Trophoblast cell (in vitro differentiated cells and primary cell): ENCODE measurements at regions not wholly inside any gene's neighbourhood (a gene's known extent, or its start where the extent isn't known, plus 50 kb on each side); places are given as distances from the start of the nearest gene placed in this dataset.
A peak's percentile ranks its signal among the peaks of the same experiment; 100 is the strongest.
"Not testable (repeated sequence)": the region's sequence is repeated elsewhere in the genome, so short reads cannot be mapped to it uniquely, and the experiment has no call there.

ENCODE experiments used
- DNase-seq, 2 donors: peaks; one replicate each; pipeline ENCODE4 v3.0.0-alpha.2; 2016
- H2AFZ ChIP-seq: 2 replicates; pipeline ENCODE4 v1.6.1; 2013; ENCODE audit warnings: low read length, moderate library complexity, mild to moderate bottlenecking; ENCODE audit not compliant: insufficient read depth, poor library complexity
- H2AK5ac ChIP-seq: 2 replicates; pipeline ENCODE4 v1.6.1; 2013; ENCODE audit warnings: mild to moderate bottlenecking, low read length
- H2BK120ac ChIP-seq: 2 replicates; pipeline ENCODE4 v1.6.1; 2013; ENCODE audit warnings: low read length, mild to moderate bottlenecking, moderate library complexity; ENCODE audit not compliant: insufficient read depth, poor library complexity
- H2BK12ac ChIP-seq: 2 replicates; pipeline ENCODE4 v1.6.1; 2013; ENCODE audit warnings: mild to moderate bottlenecking, low read length, moderate library complexity
- H2BK5ac ChIP-seq: 2 replicates; pipeline ENCODE4 v1.6.1; 2013; ENCODE audit warnings: low read length, low read depth, moderate library complexity, mild to moderate bottlenecking; ENCODE audit not compliant: poor library complexity
- H3K14ac ChIP-seq: 2 replicates; pipeline ENCODE4 v1.6.1; 2013; ENCODE audit warnings: mild to moderate bottlenecking, low read length
- H3K18ac ChIP-seq: 2 replicates; pipeline ENCODE4 v1.6.1; 2013; ENCODE audit warnings: mild to moderate bottlenecking, low read length
- H3K23ac ChIP-seq: 2 replicates; pipeline ENCODE4 v1.6.1; 2013; ENCODE audit warnings: low read length
- H3K27ac ChIP-seq: 2 replicates; pipeline ENCODE4 v1.5.1; 2013; ENCODE audit warnings: low read depth, mild to moderate bottlenecking, inconsistent platforms, low read length, moderate library complexity
- H3K27me3 ChIP-seq: 2 replicates; pipeline ENCODE4 v1.6.1; 2013; ENCODE audit warnings: inconsistent platforms, mild to moderate bottlenecking, low read length, moderate library complexity; ENCODE audit not compliant: insufficient read depth
- H3K36me3 ChIP-seq, 2 experiments: 1 replicate in 1 of 2; 2 replicates in 1 of 2; pipeline ENCODE4 v1.6.1; 2013; ENCODE audit warnings: low read length in 2 of 2, mild to moderate bottlenecking in 2 of 2, moderate library complexity in 1 of 2; ENCODE audit not compliant: insufficient read depth in 2 of 2, control insufficient read depth in 1 of 2
- H3K4ac ChIP-seq: 2 replicates; pipeline ENCODE4 v1.6.1; 2013; ENCODE audit warnings: low read depth, mild to moderate bottlenecking, low read length, moderate library complexity
- H3K4me1 ChIP-seq, 2 experiments: 1 replicate in 1 of 2; 2 replicates in 1 of 2; pipeline ENCODE4 v1.6.1; 2013; ENCODE audit warnings: low read length in 2 of 2, mild to moderate bottlenecking in 2 of 2, moderate library complexity in 1 of 2; ENCODE audit not compliant: insufficient read depth in 2 of 2, control insufficient read depth in 1 of 2
- H3K4me2 ChIP-seq: 2 replicates; pipeline ENCODE4 v1.6.1; 2013; ENCODE audit warnings: inconsistent platforms, mild to moderate bottlenecking, low read length, moderate library complexity
- H3K4me3 ChIP-seq: 2 replicates; pipeline ENCODE4 v1.5.1; 2013; ENCODE audit warnings: mild to moderate bottlenecking, low read depth, low read length, inconsistent platforms
- H3K79me1 ChIP-seq: one replicate; pipeline ENCODE4 v1.6.1; 2013; ENCODE audit warnings: low read length
- H3K79me2 ChIP-seq: 2 replicates; pipeline ENCODE4 v1.6.1; 2013; ENCODE audit warnings: low read length, mild to moderate bottlenecking; ENCODE audit not compliant: control insufficient read depth, insufficient read depth, poor library complexity
- H3K9ac ChIP-seq: 2 replicates; pipeline ENCODE4 v1.6.1; 2013; ENCODE audit warnings: mild to moderate bottlenecking, low read length
- H3K9me3 ChIP-seq: 2 replicates; pipeline ENCODE4 v1.6.1; 2013; ENCODE audit warnings: low read depth, mild to moderate bottlenecking, control low read depth, inconsistent platforms, low read length; ENCODE audit not compliant: insufficient read depth
- H4K12ac ChIP-seq: 2 replicates; pipeline ENCODE4 v1.6.1; 2013; ENCODE audit warnings: low read depth, mild to moderate bottlenecking, low read length, moderate library complexity
- H4K8ac ChIP-seq: 2 replicates; pipeline ENCODE4 v1.6.1; 2013; ENCODE audit warnings: low read depth, mild to moderate bottlenecking, low read length, moderate library complexity
- H4K91ac ChIP-seq: one replicate; pipeline ENCODE4 v1.6.1; 2013; ENCODE audit warnings: low read depth, mild to moderate bottlenecking, low read length, moderate library complexity
- WGBS: extraction: QIAGEN DNeasy Blood & Tissue Kit; methylation state at CpG from one replicate; pipeline ENCODE4 v1.1.7; 2013; ENCODE audit warnings: missing lambda C conversion rate; ENCODE audit not compliant: insufficient read length, insufficient coverage; ENCODE audit errors: extremely low coverage; 5-methylcytosine and 5-hydroxymethylcytosine counted together

- Histone ChIP-seq H3K27me3 (no peaks in the 10 kb centered on the region), H3K18ac (no peak overlapping the region), H3K36me3 (no peaks in the 10 kb centered on the region), H2AFZ (no peak overlapping the region), H3K79me2 (no peaks in the 10 kb centered on the region), H2AK5ac (peak overlapping the region; percentile 66), H3K79me1 (peaks cover 15% of the 10 kb centered on the region), H2BK5ac (peak overlapping the region; percentile 17), H4K91ac (peak overlapping the region; percentile 71), H3K4me2 (no peak overlapping the region), H4K8ac (no peak overlapping the region), H3K4me1 (peaks cover 12 to 18% of the 10 kb centered on the region in 2 experiments), H3K27ac (no peak overlapping the region), H4K12ac (no peak overlapping the region), H3K23ac (no peak overlapping the region), H2BK12ac (peak overlapping the region; percentile 34), H3K9ac (no peak overlapping the region), H3K4ac (no peak overlapping the region), H3K4me3 (no peak overlapping the region), H2BK120ac (peak overlapping the region; percentile 9), H3K9me3 (no peaks in the 10 kb centered on the region), H3K14ac (peak overlapping the region; percentile 18)
- no peak for DNase-seq
- no CpG with 5 or more reads among the region's 9 CpGs for WGBS
Measured at GRCh38 chr6:30813631-30814145, 69.3 kb upstream of the IER3 start.

GRCh38 chr6:30810813-30811339, 66.5 kb upstream of the IER3 start:
- H3K4ac ChIP-seq, result no peak overlapping the region
- H2BK5ac ChIP-seq, result no peak overlapping the region
- H2BK120ac ChIP-seq, result no peak overlapping the region
- no peak overlapping the region for H3K27ac ChIP-seq
- no peak overlapping the region for H3K9ac ChIP-seq
- H4K8ac ChIP-seq, result no peak overlapping the region
- H3K27me3 ChIP-seq, result no peaks in the 10 kb centered on the region
- H3K4me1 ChIP-seq, result peaks cover 13 to 22% of the 10 kb centered on the region in 2 experiments
- H3K36me3 ChIP-seq, result no peaks in the 10 kb centered on the region
- no peaks in the 10 kb centered on the region for H3K79me2 ChIP-seq
- no peak overlapping the region for H2AK5ac ChIP-seq
- H2BK12ac ChIP-seq, result no peak overlapping the region
- H3K4me3 ChIP-seq, result no peak overlapping the region
- no peaks in the 10 kb centered on the region for H3K9me3 ChIP-seq
- H2AFZ ChIP-seq, result no peak overlapping the region
- no peak overlapping the region for H3K14ac ChIP-seq
- WGBS, result no CpG with 5 or more reads among the region's 7 CpGs
- H3K79me1 ChIP-seq, result peaks cover 11% of the 10 kb centered on the region
- no peak overlapping the region for H3K18ac ChIP-seq
- no peak overlapping the region for H3K23ac ChIP-seq
- peak; percentile 64 to 67 for DNase-seq
- H3K4me2 ChIP-seq, result no peak overlapping the region
- no peak overlapping the region for H4K12ac ChIP-seq
- H4K91ac ChIP-seq, result no peak overlapping the region

- not testable (repeated sequence) for H3K9me3 ChIP-seq, H3K4me2 ChIP-seq, H3K18ac ChIP-seq, H3K4me3 ChIP-seq, H4K12ac ChIP-seq, H3K36me3 ChIP-seq, H2BK5ac ChIP-seq, H3K27ac ChIP-seq, H3K23ac ChIP-seq, H3K79me2 ChIP-seq, H3K9ac ChIP-seq, H3K14ac ChIP-seq, H3K27me3 ChIP-seq, H2AFZ ChIP-seq, DNase-seq, H3K4ac ChIP-seq, H3K79me1 ChIP-seq
- peak overlapping the region; percentile 63 for H4K91ac ChIP-seq
- peak overlapping the region; percentile 34 for H4K8ac ChIP-seq
- WGBS, result no CpG with 5 or more reads among the region's 26 CpGs
- peak overlapping the region; percentile 52 for H2BK12ac ChIP-seq
- peaks cover 12 to 14% of the 10 kb centered on the region in 2 experiments for H3K4me1 ChIP-seq
- peak overlapping the region; percentile 38 for H2BK120ac ChIP-seq
- H2AK5ac ChIP-seq, result peak overlapping the region; percentile 69
Measured at GRCh38 chr6:30807566-30807965, 63.2 kb upstream of the IER3 start.

- Histone ChIP-seq H3K4me3 (no peak overlapping the region), H3K27me3 (no peaks in the 10 kb centered on the region), H2AK5ac (no peak overlapping the region), H3K4me2 (peak overlapping the region; percentile 23), H3K4me1 (peaks cover 12 to 14% of the 10 kb centered on the region in 2 experiments), H3K18ac (no peak overlapping the region), H2BK120ac (no peak overlapping the region), H3K36me3 (no peaks in the 10 kb centered on the region), H3K14ac (no peak overlapping the region), H3K9ac (no peak overlapping the region), H3K27ac (peak overlapping the region; percentile 2), H2BK5ac (peak overlapping the region; percentile 31), H4K8ac (no peak overlapping the region), H2BK12ac (peak overlapping the region; percentile 30), H3K79me2 (no peaks in the 10 kb centered on the region), H3K79me1 (peaks cover 5% of the 10 kb centered on the region), H4K12ac (no peak overlapping the region), H2AFZ (no peak overlapping the region), H4K91ac (peak overlapping the region; percentile 43), H3K23ac (no peak overlapping the region), H3K9me3 (no peaks in the 10 kb centered on the region), H3K4ac (no peak overlapping the region)
- WGBS, result no CpG with 5 or more reads among the region's 14 CpGs
- peak; percentile 92 for DNase-seq
Measured at GRCh38 chr6:30806581-30807183, 62.3 kb upstream of the IER3 start.
